ENCODE measurements at regions not wholly inside any gene's neighbourhood (a gene's known extent, or its start where the extent isn't known, plus 50 kb on each side); places are given as distances from the start of the nearest gene placed in this dataset.

- Mint-ChIP-seq H3K27ac (no peak overlapping the region), H3K9me3 (peaks cover 4% of the 10 kb centered on the region; the same call in 1 of the 2 replicates)
- POLR2A ChIA-PET: no interaction called here
These were observed 86.3 kb upstream of the LRRTM4 start for GRCh38 chr2:77608510-77608909.

GRCh38 chr2:77629539-77629938 is 107.4 kb upstream of the LRRTM4 start:
- POLR2A ChIA-PET: no interaction called here
- ATAC-seq: no peak
- H3K9me3 Mint-ChIP-seq: peaks cover 16% of the 10 kb centered on the region; the same call in 1 of the 2 replicates
- H3K4me1 Mint-ChIP-seq: peaks cover 13% of the 10 kb centered on the region
- DNase-seq (ENCODE audit: low spot score): no peak
- H3K4me3 Mint-ChIP-seq: no peak overlapping the region
- H3K27me3 Mint-ChIP-seq (ENCODE audit: low read depth): no peaks in the 10 kb centered on the region
- no peak overlapping the region for H3K27ac Mint-ChIP-seq
- CTCF ChIA-PET: no interaction called here
- H3K36me3 Mint-ChIP-seq: no peaks in the 10 kb centered on the region
- no peak for TF ChIP-seq IRF2 (CRISPR knock-in tag; IDR thresholded peaks at IDR 0.05; ENCODE audit: borderline replicate concordance, low read depth)
- no peak for TF ChIP-seq NFATC4 (CRISPR knock-in tag; IDR thresholded peaks at IDR 0.05)
- no peak for TF ChIP-seq GRHL2 (CRISPR knock-in tag; IDR thresholded peaks at IDR 0.05; ENCODE audit: insufficient replicate concordance, severe bottlenecking)
- TF ChIP-seq ZNF396 (CRISPR knock-in tag; IDR thresholded peaks at IDR 0.05; ENCODE audit: borderline replicate concordance): no peak
- no peak for TF ChIP-seq NFE2L1 (CRISPR knock-in tag; IDR thresholded peaks at IDR 0.05)
- no peak for TF ChIP-seq AR (CRISPR knock-in tag; IDR thresholded peaks at IDR 0.05)
- no peak for TF ChIP-seq ZNF263 (CRISPR knock-in tag; IDR thresholded peaks at IDR 0.05; ENCODE audit: low read depth)
- TF ChIP-seq IRF1 (CRISPR knock-in tag; IDR thresholded peaks at IDR 0.05): no peak
- no peak for TF ChIP-seq ZSCAN18 (CRISPR knock-in tag; IDR thresholded peaks at IDR 0.05)
- no peak for TF ChIP-seq STAT6 (CRISPR knock-in tag; conservative IDR thresholded peaks at IDR 0.05; ENCODE audit: low read depth)

More at GRCh38 chr2:77608510-77608909, 86.3 kb upstream of the LRRTM4 start:
- no peak for ATAC-seq
- CTCF ChIA-PET: no interaction called here
- no peak for DNase-seq (ENCODE audit: low spot score)
- peaks cover 3% of the 10 kb centered on the region; the same call in 1 of the 2 replicates for H3K27me3 Mint-ChIP-seq (ENCODE audit: low read depth)
- no peaks in the 10 kb centered on the region for H3K36me3 Mint-ChIP-seq
- TF ChIP-seq ESRRA (CRISPR knock-in tag; IDR thresholded peaks at IDR 0.05; ENCODE audit: borderline replicate concordance) (no peak), E2F5 (CRISPR knock-in tag; IDR thresholded peaks at IDR 0.05) (no peak), MXD4 (CRISPR knock-in tag; IDR thresholded peaks at IDR 0.05; ENCODE audit: borderline replicate concordance) (no peak), ZNF423 (CRISPR knock-in tag; IDR thresholded peaks at IDR 0.05) (no peak), ZMAT4 (CRISPR knock-in tag; IDR thresholded peaks at IDR 0.05) (no peak), AR (CRISPR knock-in tag; IDR thresholded peaks at IDR 0.05) (no peak)
- no peak overlapping the region for H3K4me3 Mint-ChIP-seq
- no peaks in the 10 kb centered on the region for H3K4me1 Mint-ChIP-seq
